Right forelimb (tissue), 1 donor: ENCODE measurements at regions not wholly inside any gene's neighbourhood (a gene's known extent, or its start where the extent isn't known, plus 50 kb on each side); places are given as distances from the start of the nearest gene placed in this dataset.
"Not testable (repeated sequence)": the region's sequence is repeated elsewhere in the genome, so short reads cannot be mapped to it uniquely, and the experiment has no call there.

Experiments
- DNase-seq: peaks from one replicate; pipeline ENCODE4 v3.0.0-alpha.2; 2018

- no peak for DNase-seq
Observed at GRCh38 chr2:58788402-58788801, 547.3 kb upstream of the FANCL start.

DNA sequence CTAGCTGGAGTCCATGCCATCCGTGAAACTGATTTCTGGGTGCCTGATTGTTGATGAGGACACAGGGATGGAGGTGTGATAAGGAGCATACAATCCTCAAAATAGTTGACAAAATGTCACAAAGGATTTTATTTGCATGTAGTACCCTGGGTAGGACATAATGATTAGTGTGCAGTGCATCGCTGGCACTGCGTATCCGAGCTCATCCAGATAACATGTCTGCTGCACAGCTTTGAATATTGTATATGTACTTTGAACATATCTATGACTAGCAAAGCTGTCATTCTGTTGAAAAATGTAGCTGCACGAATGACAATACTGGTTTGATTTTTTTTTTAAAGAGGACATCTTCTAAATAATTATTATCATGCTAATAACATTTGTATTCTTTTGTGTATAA, 529.7 kb upstream of the FANCL start:
- no peak for DNase-seq

DNA sequence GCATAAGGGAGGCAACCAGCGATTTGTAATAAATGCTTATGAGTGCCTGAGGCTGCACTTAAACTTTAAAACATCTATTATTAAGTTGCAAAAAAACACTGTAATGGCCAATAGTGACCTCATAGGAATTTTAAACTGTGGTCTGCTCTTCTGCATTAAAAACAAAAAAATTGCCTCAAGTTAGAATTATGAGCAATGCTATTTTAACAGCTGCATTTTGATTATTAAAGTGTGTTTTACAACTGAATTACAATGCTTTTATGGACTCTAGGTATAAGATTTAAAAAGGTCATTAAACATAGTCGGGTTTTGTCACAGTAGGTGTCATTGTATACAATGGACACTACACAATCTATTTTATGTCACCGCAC, 528.7 kb upstream of the FANCL start:
- DNase-seq, result no peak

DNA sequence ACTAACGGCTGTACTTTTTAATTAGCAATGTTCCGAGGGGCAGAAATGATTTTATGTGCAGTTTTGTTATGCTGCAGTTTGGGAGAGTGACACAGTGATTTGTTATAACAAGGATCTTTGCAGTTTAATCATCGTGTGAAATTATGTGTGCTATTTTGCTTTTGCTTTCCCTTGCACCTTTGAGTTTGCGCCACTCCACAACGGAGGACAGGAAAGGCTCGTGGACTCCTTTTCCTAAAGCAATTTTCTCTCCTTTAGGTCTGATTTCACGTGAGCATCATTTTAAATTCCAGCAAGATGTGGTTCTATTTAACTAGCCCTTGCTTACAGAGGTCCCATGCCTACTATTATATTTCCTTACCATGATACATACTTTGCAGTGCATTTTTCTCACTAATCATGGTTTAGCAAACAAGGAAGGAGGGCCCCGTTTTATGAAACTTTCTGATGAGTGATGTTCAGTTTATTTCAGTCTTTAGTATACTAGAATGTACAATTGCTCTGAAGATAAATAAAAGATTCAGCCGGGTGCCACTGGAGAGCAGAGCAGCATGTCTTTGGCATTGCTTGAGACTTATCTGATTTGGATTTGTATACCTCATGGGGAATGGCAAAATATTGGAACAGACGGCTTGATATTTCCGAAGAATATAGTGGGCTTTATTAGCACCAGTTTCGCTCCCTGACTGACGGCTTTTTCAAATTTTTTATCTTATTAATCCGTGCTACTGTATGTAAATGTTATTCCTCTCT, 528.2 kb upstream of the FANCL start:
- DNase-seq, result no peak

DNA sequence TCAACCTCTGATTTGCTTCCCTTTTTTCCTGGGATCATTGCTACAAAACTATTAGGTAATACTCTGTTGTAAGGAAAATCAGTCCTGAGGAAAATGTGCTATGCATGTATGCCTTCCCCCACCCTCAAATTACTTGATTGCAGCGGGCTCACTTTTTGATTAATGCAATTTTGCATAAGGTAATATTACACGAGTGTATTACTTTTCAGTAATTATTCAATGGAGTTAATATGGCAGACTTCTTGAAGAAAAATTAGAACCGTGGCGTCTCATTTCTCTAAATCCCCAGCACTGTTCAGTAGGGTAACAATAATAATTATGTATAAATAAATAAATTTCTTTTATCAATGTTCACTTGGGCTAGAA, 527.6 kb upstream of the FANCL start:
- no peak for DNase-seq

- no peak for DNase-seq
Observed at GRCh38 chr2:58767828-58768714, 526.9 kb upstream of the FANCL start.

DNA sequence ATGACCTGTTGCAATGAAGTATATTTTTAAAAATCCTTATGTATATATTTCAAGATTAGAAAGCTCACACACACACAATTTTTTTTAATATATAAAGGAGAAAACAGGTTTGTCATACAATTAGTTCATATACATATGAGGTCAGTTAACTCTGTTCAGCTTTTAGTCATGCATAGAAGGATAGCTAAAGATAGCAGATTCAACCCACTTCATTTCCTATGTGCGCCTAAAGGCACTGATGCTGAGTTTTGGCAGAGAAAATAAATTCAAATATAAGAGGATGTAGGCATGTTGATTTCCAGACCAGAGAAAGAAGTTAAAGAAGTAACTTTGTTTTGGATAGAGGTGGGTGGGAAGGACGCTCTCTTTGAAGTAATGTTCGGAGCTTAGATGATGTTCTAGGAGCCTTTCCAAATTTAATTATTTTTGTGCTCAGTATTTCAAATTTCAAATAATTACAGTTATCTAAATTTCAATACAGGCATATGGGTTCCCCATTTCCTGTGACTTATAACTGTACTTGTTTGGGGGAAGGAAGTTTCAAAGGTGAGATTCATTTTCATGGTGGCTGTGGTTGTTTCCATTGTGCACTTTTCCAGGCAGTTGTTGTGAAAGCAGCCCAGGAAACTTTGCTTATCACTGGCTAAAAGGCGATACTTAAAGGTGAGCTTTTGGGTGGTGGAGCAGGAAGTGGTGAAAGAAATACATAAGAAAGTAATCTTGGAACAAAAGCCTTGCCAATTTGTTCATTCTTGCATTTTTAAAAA, 523.4 kb upstream of the FANCL start:
- DNase-seq, result no peak

- peak; percentile 57 for DNase-seq
Observed at GRCh38 chr2:58762176-58762781, 521.2 kb upstream of the FANCL start.

- no peak for DNase-seq
Observed at GRCh38 chr2:58757971-58758370, 516.8 kb upstream of the FANCL start.

- no peak for DNase-seq
Observed at GRCh38 chr2:58756336-58756735, 515.2 kb upstream of the FANCL start.

GRCh38 chr2:58752507-58752906, 511.4 kb upstream of the FANCL start:
- not testable (repeated sequence) for DNase-seq

DNA sequence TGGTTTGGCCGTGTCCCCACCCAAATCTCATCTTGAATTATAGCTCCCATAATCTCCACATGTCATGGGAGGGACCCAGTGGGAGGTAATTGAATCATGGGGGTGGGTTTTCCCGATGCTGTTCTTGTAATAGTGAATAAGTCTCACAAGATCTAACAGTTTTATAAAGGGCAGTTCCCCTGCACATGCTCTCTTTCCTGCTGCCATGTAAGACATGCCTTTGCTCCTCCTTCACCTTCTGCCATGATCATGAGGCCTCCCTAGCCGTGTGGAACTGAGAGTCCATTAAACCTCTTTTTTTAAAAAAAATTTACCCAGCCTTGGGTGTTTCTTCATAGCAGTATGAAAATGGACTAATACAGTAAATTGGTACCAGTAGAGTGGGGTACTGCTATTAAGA, 510.6 kb upstream of the FANCL start:
- DNase-seq, result not testable (repeated sequence)

GRCh38 chr2:58749041-58749440, 507.9 kb upstream of the FANCL start:
- DNase-seq, result no peak

DNA sequence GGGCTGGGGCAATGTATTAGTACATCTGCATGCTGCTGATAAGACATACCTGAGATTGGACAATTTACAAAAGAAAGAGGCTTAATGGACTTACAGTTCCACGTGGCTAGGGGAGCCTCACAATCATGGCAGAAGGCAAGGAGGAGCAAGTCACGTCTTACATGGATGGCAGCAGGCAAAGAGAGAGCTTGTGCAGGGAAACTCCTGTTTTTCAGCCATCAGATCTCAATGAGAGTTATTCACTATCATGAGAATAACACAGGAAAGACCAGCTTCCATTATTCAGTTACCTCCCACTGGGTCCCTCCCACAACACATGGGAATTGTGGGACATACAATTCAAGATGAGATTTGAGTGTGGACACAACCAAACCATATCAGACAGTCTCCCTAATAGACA, 504.2 kb upstream of the FANCL start:
- DNase-seq, result not testable (repeated sequence)

- DNase-seq, result no peak
Observed at GRCh38 chr2:58740426-58740825, 499.3 kb upstream of the FANCL start.

DNA sequence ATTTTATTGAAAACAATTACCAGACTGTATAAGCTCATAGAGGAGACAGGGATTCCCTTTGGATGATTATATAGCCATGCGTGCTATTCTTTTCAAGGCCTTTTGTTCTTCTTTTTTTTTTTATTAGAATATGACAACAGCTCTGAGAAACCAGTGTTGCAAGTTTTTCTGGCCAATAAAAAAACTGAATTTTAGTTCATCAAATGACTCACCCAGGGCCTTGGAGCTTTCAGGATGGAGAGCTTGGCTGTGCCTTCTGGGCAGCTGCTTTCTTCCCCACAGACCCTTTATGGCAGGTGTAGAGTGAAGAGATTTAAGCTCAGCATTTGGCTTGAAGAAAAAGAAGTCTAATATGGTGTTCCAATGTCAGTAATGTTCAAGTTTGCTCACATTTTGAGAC, 497.9 kb upstream of the FANCL start:
- no peak for DNase-seq

DNA sequence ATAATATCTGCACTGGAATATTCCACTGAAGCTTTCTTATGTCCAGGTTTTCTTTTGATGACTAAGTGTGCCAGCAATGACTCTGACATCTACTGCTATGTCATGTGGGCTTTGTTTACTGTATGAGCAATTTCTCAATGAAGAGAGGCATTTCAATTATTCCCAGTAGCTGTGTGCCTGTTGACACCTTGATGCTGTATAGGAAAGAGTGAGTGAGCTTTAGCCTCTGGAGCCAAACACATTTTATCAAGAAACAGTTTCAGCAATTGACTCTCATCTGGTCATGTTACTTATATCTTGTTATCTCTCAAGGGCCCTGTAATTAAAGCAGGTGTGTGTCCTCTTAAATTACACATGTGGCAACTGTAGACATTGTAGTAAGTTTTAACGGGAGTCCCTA, 493.2 kb upstream of the FANCL start:
- no peak for DNase-seq

DNA sequence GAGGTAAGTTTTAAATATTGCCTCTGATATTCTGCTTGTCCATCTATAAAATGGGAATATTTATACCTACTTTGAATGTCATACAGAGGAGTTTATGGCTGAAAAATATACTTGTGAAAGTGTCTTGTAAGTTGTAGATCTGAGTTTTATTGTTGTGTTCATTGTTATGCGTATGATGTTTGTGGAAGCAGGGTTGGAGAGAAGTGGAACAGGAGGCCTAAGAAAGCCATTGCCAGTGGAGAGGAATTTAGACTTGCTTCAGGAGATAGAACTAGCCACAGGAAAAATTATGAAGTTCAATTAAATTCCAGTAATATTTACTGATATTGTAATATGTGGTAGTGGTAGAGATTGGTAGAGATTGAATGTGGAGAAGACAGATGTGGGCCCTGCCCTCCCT, 491.9 kb upstream of the FANCL start:
- no peak for DNase-seq

GRCh38 chr2:58731488-58731869, 490.4 kb upstream of the FANCL start:
- DNase-seq, result no peak

DNA sequence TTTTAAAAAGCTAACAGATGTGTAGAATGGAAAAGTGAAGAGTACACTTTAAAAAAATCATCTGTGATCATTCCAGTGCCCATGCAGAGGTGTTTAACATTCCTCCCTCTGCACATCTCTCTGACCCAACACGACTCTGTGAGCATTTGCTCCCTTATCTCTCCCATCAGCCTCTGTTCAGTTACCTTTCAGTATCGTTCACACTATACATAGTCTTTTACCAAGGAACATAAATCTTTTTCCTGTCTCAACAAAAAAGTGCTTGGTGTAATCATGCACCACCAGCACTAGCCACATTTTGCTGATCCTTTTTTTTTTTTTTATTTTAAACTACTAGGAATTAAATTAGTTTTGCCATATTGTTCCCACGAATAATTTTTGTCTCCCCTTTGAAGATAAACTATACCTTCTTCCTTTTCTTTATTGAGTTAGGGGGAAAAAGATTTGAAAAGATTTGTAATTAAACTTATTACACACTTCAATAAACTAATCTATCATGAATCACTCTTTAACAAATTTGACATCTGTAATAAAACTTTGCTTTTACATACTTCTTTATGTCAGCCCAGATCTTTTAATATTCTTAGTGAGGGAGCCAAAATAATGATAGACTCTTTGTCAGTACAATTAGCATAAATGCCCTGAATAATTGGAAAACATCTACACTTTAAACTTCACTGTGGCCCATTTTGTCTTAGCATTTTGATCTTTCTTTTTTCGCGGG, 489.8 kb upstream of the FANCL start:
- no peak for DNase-seq

DNA sequence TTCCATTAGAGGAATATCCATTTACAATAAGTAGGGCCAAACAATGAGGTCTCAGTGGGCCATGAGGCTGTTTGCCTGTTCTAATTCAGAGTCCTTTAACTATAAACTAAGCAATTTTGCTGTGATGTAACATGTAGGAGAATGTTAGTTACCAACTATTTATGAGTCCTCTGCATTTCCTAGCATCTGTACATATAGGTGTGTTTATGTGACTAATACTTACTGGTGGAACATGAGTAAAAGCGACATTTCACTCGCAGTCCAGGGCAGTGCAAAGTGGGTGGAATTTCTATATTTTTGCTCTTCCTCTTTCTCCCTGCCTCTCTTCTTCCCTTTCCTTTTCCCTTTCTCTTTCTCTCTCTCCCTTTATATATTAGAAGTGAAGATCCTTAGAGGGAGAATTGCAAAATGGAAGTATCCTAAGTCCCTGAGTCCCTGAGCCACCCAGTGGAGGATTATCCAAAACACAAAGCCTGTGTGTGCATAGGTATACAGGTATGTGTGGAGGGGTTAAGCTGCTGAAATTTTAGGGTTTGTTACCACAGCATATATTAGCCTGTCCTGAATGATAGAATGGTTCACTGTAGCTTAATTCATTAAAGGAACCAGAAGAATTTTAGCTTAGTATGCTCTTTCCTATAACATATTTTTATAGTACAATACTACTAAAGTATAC, 487.0 kb upstream of the FANCL start:
- no peak for DNase-seq
